ENCODE measurements at regions not wholly inside any gene's neighbourhood (a gene's known extent, or its start where the extent isn't known, plus 50 kb on each side); places are given as distances from the start of the nearest gene placed in this dataset.

- Histone ChIP-seq H3K27me3 (no peaks in the 10 kb centered on the region), H3K4me3 (no peak overlapping the region), H3K9me3 (no peaks in the 10 kb centered on the region), H3K27ac (no peak overlapping the region), H3K36me3 (no peaks in the 10 kb centered on the region), H3K4me1 (no peaks in the 10 kb centered on the region)
- intact Hi-C loops (cut with DNase I), result no loop called here
- TF ChIP-seq CTCF (IDR thresholded peaks at IDR 0.05) (no peak), POLR2A (IDR thresholded peaks at IDR 0.05) (no peak)
- DNase-seq (no peak), ATAC-seq (no peak)
- 46% methylated on average over 4 of the region's 4 CpGs for WGBS (ENCODE audit: insufficient coverage, low coverage, low lambda C conversion rate, missing lambda C conversion rate)
These were observed 780.9 kb upstream of the POM121L12 start for GRCh38 chr7:52254396-52255010.

GRCh38 chr7:52253953-52254352 lies 781.5 kb upstream of the POM121L12 start:
- 49% methylated on average over 5 of the region's 5 CpGs for WGBS (ENCODE audit: insufficient coverage, low coverage, low lambda C conversion rate, missing lambda C conversion rate)
- no peaks in the 10 kb centered on the region for H3K9me3 ChIP-seq
- intact Hi-C loops (cut with DNase I), result no loop called here
- no peaks in the 10 kb centered on the region for H3K27me3 ChIP-seq
- H3K27ac ChIP-seq, result no peak overlapping the region
- no peaks in the 10 kb centered on the region for H3K4me1 ChIP-seq
- DNase-seq (no peak), ATAC-seq (no peak)
- no peak for TF ChIP-seq POLR2A (IDR thresholded peaks at IDR 0.05)
- no peaks in the 10 kb centered on the region for H3K36me3 ChIP-seq
- no peak overlapping the region for H3K4me3 ChIP-seq

GRCh38 chr7:52249741-52250140 lies 785.7 kb upstream of the POM121L12 start:
- no peaks in the 10 kb centered on the region for H3K27me3 ChIP-seq
- 45% methylated on average over 3 of the region's 6 CpGs for WGBS (ENCODE audit: insufficient coverage, low coverage, low lambda C conversion rate, missing lambda C conversion rate)
- no peaks in the 10 kb centered on the region for H3K4me1 ChIP-seq
- ATAC-seq, result no peak
- H3K9me3 ChIP-seq, result no peaks in the 10 kb centered on the region
- intact Hi-C loops (cut with DNase I), result no loop called here
- DNase-seq, result no peak
- no peaks in the 10 kb centered on the region for H3K36me3 ChIP-seq
- no peak for TF ChIP-seq CTCF (IDR thresholded peaks at IDR 0.05)
- no peak for TF ChIP-seq POLR2A (IDR thresholded peaks at IDR 0.05)
- no peak overlapping the region for H3K4me3 ChIP-seq
- H3K27ac ChIP-seq, result no peak overlapping the region

- Histone ChIP-seq H3K4me1 (no peaks in the 10 kb centered on the region), H3K27ac (no peak overlapping the region), H3K9me3 (no peaks in the 10 kb centered on the region), H3K36me3 (no peaks in the 10 kb centered on the region), H3K4me3 (no peak overlapping the region), H3K27me3 (no peaks in the 10 kb centered on the region)
- DNase-seq (no peak), ATAC-seq (no peak)
- 54% methylated on average over 4 of the region's 4 CpGs for WGBS (ENCODE audit: insufficient coverage, low coverage, low lambda C conversion rate, missing lambda C conversion rate)
- intact Hi-C loops (cut with DNase I), result no loop called here
- TF ChIP-seq CTCF (IDR thresholded peaks at IDR 0.05) (no peak), POLR2A (IDR thresholded peaks at IDR 0.05) (no peak)
These were observed 787.9 kb upstream of the POM121L12 start for GRCh38 chr7:52247518-52247917.

GRCh38 chr7:52243685-52244084 lies 791.7 kb upstream of the POM121L12 start:
- Histone ChIP-seq H3K36me3 (no peaks in the 10 kb centered on the region), H3K27ac (no peak overlapping the region), H3K9me3 (no peaks in the 10 kb centered on the region), H3K4me1 (no peaks in the 10 kb centered on the region), H3K27me3 (no peaks in the 10 kb centered on the region), H3K4me3 (no peak overlapping the region)
- TF ChIP-seq CTCF (IDR thresholded peaks at IDR 0.05) (no peak), POLR2A (IDR thresholded peaks at IDR 0.05) (no peak)
- intact Hi-C loops (cut with DNase I), result no loop called here
- ATAC-seq (no peak), DNase-seq (no peak)
- 69% methylated on average over 3 of the region's 3 CpGs for WGBS (ENCODE audit: insufficient coverage, low coverage, low lambda C conversion rate, missing lambda C conversion rate)

All from right lobe of liver (tissue), 6 donors.